ENCODE measurements at regions not wholly inside any gene's neighbourhood (a gene's known extent, or its start where the extent isn't known, plus 50 kb on each side); places are given as distances from the start of the nearest gene placed in this dataset.

- H3K79me2 ChIP-seq (ENCODE audit: insufficient read depth, low read length): no peaks in the 10 kb centered on the region
- H2AFZ ChIP-seq (ENCODE audit: low read depth, low read length, poor library complexity, severe bottlenecking): no peak overlapping the region
- H3K27me3 ChIP-seq (ENCODE audit: insufficient read depth, low read length): peaks cover 41% of the 10 kb centered on the region
- H3K9me3 ChIP-seq (ENCODE audit: control insufficient read depth in 1 of 2, insufficient read depth in 1 of 2, low read depth in 1 of 2, low read length in 2 of 2): no peaks in the 10 kb centered on the region
- H3K4me1 ChIP-seq (ENCODE audit: control insufficient read depth in 1 of 2, insufficient read depth in 2 of 2, low read length in 2 of 2): no peaks in the 10 kb centered on the region
- DNase-seq (ENCODE audit: low read depth, low spot score) (no peak), ATAC-seq (no peak)
- H3K9ac ChIP-seq (ENCODE audit: low read length): no peak overlapping the region
- intact Hi-C loops (cut with micrococcal nuclease): no loop called here
- BruUV-seq (replicated peaks): no TSS peak
- no peaks in the 10 kb centered on the region for H3K36me3 ChIP-seq (ENCODE audit: control insufficient read depth in 1 of 2, insufficient read depth in 2 of 2, low read length in 2 of 2)
- ChIA-PET POLR2A (no interaction called here), RAD21 (ENCODE audit: low non-redundant PET in 1 of 2, low total read pairs in 2 of 2, uncharacterized antibody in 2 of 2, unreplicated experiment in 2 of 2) (no interaction called here), CTCF (no interaction called here)
- no peak overlapping the region for H3K4me3 ChIP-seq (replicated peaks in 1 of 2; ENCODE audit: low read depth in 1 of 2, low read length in 2 of 2)
- H4K20me1 ChIP-seq (ENCODE audit: insufficient read depth): no peaks in the 10 kb centered on the region
- no peak for TF ChIP-seq POLR2A (IDR thresholded peaks at IDR 0.05; ENCODE audit: borderline replicate concordance, extremely low read depth, insufficient read depth, insufficient read length)
- TF ChIP-seq CBX3 (IDR thresholded peaks at IDR 0.05; ENCODE audit: low read depth): no peak
- TF ChIP-seq YY1 (IDR thresholded peaks at IDR 0.05; ENCODE audit: extremely low read depth, insufficient replicate concordance, low read depth, low read length): no peak
- TF ChIP-seq EGR1 (IDR thresholded peaks at IDR 0.05; ENCODE audit: low read depth): no peak
- TF ChIP-seq SRF (IDR thresholded peaks at IDR 0.05; ENCODE audit: low read depth): no peak
- TF ChIP-seq EZH2phosphoT487 (IDR thresholded peaks at IDR 0.05; ENCODE audit: borderline replicate concordance): no peak
- TF ChIP-seq ZFX (IDR thresholded peaks at IDR 0.05): no peak
- no peak for TF ChIP-seq ATF3 (IDR thresholded peaks at IDR 0.05)
- TF ChIP-seq FOSL1 (IDR thresholded peaks at IDR 0.05; ENCODE audit: low read depth): no peak
- TF ChIP-seq ZBTB33 (IDR thresholded peaks at IDR 0.05; ENCODE audit: extremely low read depth, insufficient replicate concordance, low read length): no peak
- no peak overlapping the region for H3K4me2 ChIP-seq (ENCODE audit: low read length)
- no peak overlapping the region for H3K27ac ChIP-seq (ENCODE audit: low read depth, low read length)
- H3K9me2 ChIP-seq (ENCODE audit: insufficient read depth): no peaks in the 10 kb centered on the region
Measured at GRCh38 chr6:115675443-115675842, 385.2 kb downstream of the FRK start.
